A673 (cell line): ENCODE measurements at regions not wholly inside any gene's neighbourhood (a gene's known extent, or its start where the extent isn't known, plus 50 kb on each side); places are given as distances from the start of the nearest gene placed in this dataset.

Experiments
- BruUV-seq: library from RNA; stranded (reverse); fragments of 400-500 nt; replicated peaks from 2 replicates; lab custom pipeline; 2021; lab: Mats Ljungman, UMichigan
- CTCF ChIA-PET: fragments of 300-600 bp; sonication (Branson Sonifier 250); formaldehyde crosslinking; loops from one replicate; lab custom pipeline; 2022; ENCODE audit warnings: antibody characterized with exemption; lab: Charles Lee
- POLR2A ChIA-PET: fragments of 300-600 bp; sonication (Branson Sonifier 250); formaldehyde crosslinking; loops from one replicate; lab custom pipeline; 2022; ENCODE audit warnings: antibody characterized with exemption; ENCODE audit not compliant: low non-redundant PET; lab: Charles Lee
- DNase-seq: peaks from one replicate; pipeline ENCODE4 v3.0.0-alpha.2; 2015; ENCODE audit warnings: low spot score
- H3K27ac ChIP-seq: fragments of 200-600 bp; sonication (generic); 2 replicates; pipeline ENCODE4 v1.5.1; 2016; ENCODE audit warnings: mixed run types, low read depth, mild to moderate bottlenecking, mixed read lengths, antibody characterized with exemption, low read length; ENCODE audit not compliant: poor library complexity, severe bottlenecking
- H3K27me3 ChIP-seq: fragments of 200-600 bp; sonication (generic); replicated peaks from 2 replicates; pipeline ENCODE4 v1.6.1; 2017; ENCODE audit warnings: mixed run types, low read depth, mild to moderate bottlenecking, mixed read lengths, antibody characterized with exemption, low read length; ENCODE audit not compliant: insufficient read depth, poor library complexity
- H3K36me3 ChIP-seq: fragments of 200-600 bp; sonication (generic); 2 replicates; pipeline ENCODE4 v1.6.1; 2016; ENCODE audit warnings: mixed run types, mild to moderate bottlenecking, mixed read lengths, antibody characterized with exemption, low read length; ENCODE audit not compliant: insufficient read depth, poor library complexity, severe bottlenecking
- H3K4me1 ChIP-seq: fragments of 200-600 bp; sonication (generic); 2 replicates; pipeline ENCODE4 v1.6.1; 2017; ENCODE audit warnings: mixed run types, mild to moderate bottlenecking, mixed read lengths, antibody characterized with exemption, low read length; ENCODE audit not compliant: insufficient read depth, poor library complexity, severe bottlenecking
- H3K4me3 ChIP-seq: fragments of 200-600 bp; sonication (generic); 2 replicates; pipeline ENCODE4 v1.5.1; 2016; ENCODE audit warnings: low read depth, mixed run types, mild to moderate bottlenecking, mixed read lengths, low read length; ENCODE audit not compliant: poor library complexity, severe bottlenecking
- H3K9me3 ChIP-seq: fragments of 200-600 bp; sonication (generic); 2 replicates; pipeline ENCODE4 v1.6.1; 2016; ENCODE audit warnings: mixed run types, low read depth, mild to moderate bottlenecking, mixed read lengths, antibody characterized with exemption, low read length; ENCODE audit not compliant: poor library complexity, severe bottlenecking
- EZH2 ChIP-seq: fragments of 200-600 bp; sonication (generic); IDR thresholded peaks from 2 replicates; pipeline ENCODE4 v1.6.1; 2017; ENCODE audit warnings: borderline replicate concordance, low read depth, mild to moderate bottlenecking, mixed read lengths, antibody characterized with exemption, low read length; ENCODE audit not compliant: poor library complexity, severe bottlenecking
- intact Hi-C: fragments of 100-400 bp; cut with micrococcal nuclease; formaldehyde crosslinking; loops from one replicate; pipeline ENCODE4 v1.10.0; 2022; ENCODE audit not compliant: unreplicated experiment
- TF ChIP-seq, protein P1 (sequence below): fragments of 300-800, 200-600 bp; sonication (generic); conservative IDR thresholded peaks from 2 replicates; pipeline ENCODE4 v1.5.1; 2017; ENCODE audit warnings: low read depth, mild to moderate bottlenecking, antibody characterized with exemption, low read length, moderate library complexity, mixed read lengths

DNA sequence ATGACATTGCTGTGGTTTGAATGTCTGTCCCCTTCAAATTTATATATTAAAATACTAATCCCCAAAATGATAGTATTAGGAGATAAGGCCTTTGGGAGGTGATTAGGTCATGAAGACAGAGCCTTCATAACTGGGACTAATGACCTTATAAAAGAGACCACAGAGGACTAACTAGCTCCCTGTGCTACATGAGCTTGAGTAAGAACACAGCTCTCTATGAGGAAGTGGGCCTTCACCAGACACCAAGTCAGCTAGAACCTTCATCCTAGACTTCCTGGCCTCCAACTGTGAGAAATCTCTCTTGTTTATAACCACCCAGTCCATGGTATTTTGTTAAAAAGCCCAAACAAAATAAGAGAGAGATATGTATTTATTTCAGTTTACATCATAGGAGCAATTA lies 242.2 kb upstream of the CTSO start:
- intact Hi-C loops, result loop anchor here (10.0 kb wide), 1 partner anchor 1051 kb away; no protein-coding TSS in a partner anchor
- Histone ChIP-seq H3K27ac (no peak overlapping the region), H3K4me3 (no peak overlapping the region), H3K36me3 (no peaks in the 10 kb centered on the region), H3K9me3 (no peaks in the 10 kb centered on the region), H3K4me1 (peaks cover 5% of the 10 kb centered on the region), H3K27me3 (no peaks in the 10 kb centered on the region)
- DNase-seq, result no peak
- BruUV-seq, result no TSS peak
- ChIA-PET CTCF (no interaction called here), POLR2A (no interaction called here)
- TF ChIP-seq, protein P1, sequence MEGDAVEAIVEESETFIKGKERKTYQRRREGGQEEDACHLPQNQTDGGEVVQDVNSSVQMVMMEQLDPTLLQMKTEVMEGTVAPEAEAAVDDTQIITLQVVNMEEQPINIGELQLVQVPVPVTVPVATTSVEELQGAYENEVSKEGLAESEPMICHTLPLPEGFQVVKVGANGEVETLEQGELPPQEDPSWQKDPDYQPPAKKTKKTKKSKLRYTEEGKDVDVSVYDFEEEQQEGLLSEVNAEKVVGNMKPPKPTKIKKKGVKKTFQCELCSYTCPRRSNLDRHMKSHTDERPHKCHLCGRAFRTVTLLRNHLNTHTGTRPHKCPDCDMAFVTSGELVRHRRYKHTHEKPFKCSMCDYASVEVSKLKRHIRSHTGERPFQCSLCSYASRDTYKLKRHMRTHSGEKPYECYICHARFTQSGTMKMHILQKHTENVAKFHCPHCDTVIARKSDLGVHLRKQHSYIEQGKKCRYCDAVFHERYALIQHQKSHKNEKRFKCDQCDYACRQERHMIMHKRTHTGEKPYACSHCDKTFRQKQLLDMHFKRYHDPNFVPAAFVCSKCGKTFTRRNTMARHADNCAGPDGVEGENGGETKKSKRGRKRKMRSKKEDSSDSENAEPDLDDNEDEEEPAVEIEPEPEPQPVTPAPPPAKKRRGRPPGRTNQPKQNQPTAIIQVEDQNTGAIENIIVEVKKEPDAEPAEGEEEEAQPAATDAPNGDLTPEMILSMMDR, result no peak
- TF ChIP-seq EZH2, result no peak

DNA sequence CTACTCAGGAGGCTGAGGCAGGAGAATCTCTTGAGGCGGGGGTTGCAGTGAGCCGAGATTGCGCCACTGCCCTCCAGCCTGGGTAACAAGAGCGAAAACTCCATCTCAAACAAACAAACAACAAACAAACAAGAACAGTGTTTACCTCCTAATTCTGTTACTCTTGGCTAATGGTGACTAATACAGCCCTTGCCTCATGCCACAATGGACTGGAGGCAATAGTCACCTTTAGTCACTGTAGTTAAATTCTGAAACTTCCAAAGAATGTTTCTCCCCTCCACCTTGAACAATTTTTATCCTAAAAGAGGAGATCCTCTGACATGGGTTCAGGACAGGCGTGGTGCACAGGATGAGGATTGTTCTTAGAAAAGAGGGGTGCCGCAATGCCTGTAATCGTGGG lies 241.2 kb upstream of the CTSO start:
- peaks cover 5% of the 10 kb centered on the region for H3K4me1 ChIP-seq
- no peak overlapping the region for H3K4me3 ChIP-seq
- H3K9me3 ChIP-seq, result no peaks in the 10 kb centered on the region
- H3K27me3 ChIP-seq, result no peaks in the 10 kb centered on the region
- no peak overlapping the region for H3K27ac ChIP-seq
- ChIA-PET POLR2A (no interaction called here), CTCF (no interaction called here)
- no TSS peak for BruUV-seq
- H3K36me3 ChIP-seq, result no peaks in the 10 kb centered on the region
- no peak for DNase-seq
- TF ChIP-seq, protein P1, result no peak
- no peak for TF ChIP-seq EZH2
- intact Hi-C loops, result loop anchor here (10.0 kb wide), 1 partner anchor 1050 kb away; no protein-coding TSS in a partner anchor

DNA sequence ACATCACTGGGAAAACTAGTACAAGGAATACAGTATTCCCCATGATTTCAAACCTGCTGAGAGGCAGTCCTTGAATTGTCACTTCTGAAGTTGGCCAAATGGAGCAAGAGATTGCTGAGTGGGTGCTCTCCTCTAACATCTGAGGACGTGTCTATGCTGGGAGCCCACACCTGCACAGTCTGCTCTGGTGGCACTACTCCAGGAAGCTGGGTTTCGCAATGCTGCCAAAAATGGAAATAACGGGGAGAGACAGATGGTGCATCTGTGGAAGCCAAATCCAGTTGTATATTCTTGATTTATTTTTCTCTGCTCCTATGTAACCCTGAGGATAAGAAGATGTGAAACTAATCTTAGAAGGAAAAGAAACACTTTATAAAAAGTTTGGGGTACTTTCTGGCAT lies 240.1 kb upstream of the CTSO start:
- BruUV-seq, result no TSS peak
- no peak for TF ChIP-seq EZH2
- TF ChIP-seq, protein P1, result no peak
- ChIA-PET POLR2A (no interaction called here), CTCF (no interaction called here)
- DNase-seq, result peak; percentile 6
- intact Hi-C loops, result loop anchor here (10.0 kb wide), 1 partner anchor 1049 kb away; no protein-coding TSS in a partner anchor
- H3K4me1 ChIP-seq, result peaks cover 5% of the 10 kb centered on the region
- H3K4me3 ChIP-seq, result no peak overlapping the region
- H3K9me3 ChIP-seq, result no peaks in the 10 kb centered on the region
- no peak overlapping the region for H3K27ac ChIP-seq
- H3K27me3 ChIP-seq, result no peaks in the 10 kb centered on the region
- H3K36me3 ChIP-seq, result no peaks in the 10 kb centered on the region
